GM12874 (cell line): ENCODE measurements at regions not wholly inside any gene's neighbourhood (a gene's known extent, or its start where the extent isn't known, plus 50 kb on each side); places are given as distances from the start of the nearest gene placed in this dataset.
A peak's percentile ranks its signal among the peaks of the same experiment; 100 is the strongest.

Source experiments
- CTCF ChIP-seq: IDR thresholded peaks from 2 replicates; pipeline ENCODE4 v1.5.1; 2011; ENCODE audit warnings: low read depth, mild to moderate bottlenecking, control low read depth, low read length, moderate library complexity; ENCODE audit not compliant: insufficient read depth

GRCh38 chr3:109743981-109744380 lies 406.6 kb upstream of the DPPA4 start:
- no peak for TF ChIP-seq CTCF

GRCh38 chr3:109772520-109772919 lies 435.2 kb upstream of the DPPA4 start:
- no peak for TF ChIP-seq CTCF

- TF ChIP-seq CTCF: no peak
These were observed 436.8 kb upstream of the DPPA4 start for GRCh38 chr3:109774108-109774507.

- TF ChIP-seq CTCF: no peak
These were observed 446.9 kb upstream of the DPPA4 start for GRCh38 chr3:109784285-109784684.

GRCh38 chr3:109784852-109785631 lies 447.7 kb upstream of the DPPA4 start:
- no peak for TF ChIP-seq CTCF

- peak; percentile 32; the same call in 1 of the 2 replicates for TF ChIP-seq CTCF
These were observed 465.9 kb upstream of the DPPA4 start for GRCh38 chr3:109803274-109803673.

GRCh38 chr3:109804697-109805096 lies 467.4 kb upstream of the DPPA4 start:
- no peak for TF ChIP-seq CTCF
